Dermis blood vessel endothelial cell (primary cell): ENCODE measurements at regions not wholly inside any gene's neighbourhood (a gene's known extent, or its start where the extent isn't known, plus 50 kb on each side); places are given as distances from the start of the nearest gene placed in this dataset.

Experiments used
- DNase-seq: peaks from one replicate; pipeline ENCODE4 v3.0.0; 2010

GRCh38 chr3:152780553-152780952 lies 54.4 kb upstream of the P2RY1 start:
- no peak for DNase-seq

- DNase-seq: no peak
Observed at GRCh38 chr3:152785051-152785450, 49.9 kb upstream of the P2RY1 start.
